IPS DF 4.7 (cell line): ENCODE measurements at regions not wholly inside any gene's neighbourhood (a gene's known extent, or its start where the extent isn't known, plus 50 kb on each side); places are given as distances from the start of the nearest gene placed in this dataset.
A peak's percentile ranks its signal among the peaks of the same experiment; 100 is the strongest.
"Not testable (repeated sequence)": the region's sequence is repeated elsewhere in the genome, so short reads cannot be mapped to it uniquely, and the experiment has no call there.

Source experiments
- DNase-seq: peaks from one replicate; pipeline ENCODE4 v3.0.0-alpha.2; 2013; ENCODE audit warnings: low spot score; ENCODE audit errors: extremely low read depth

GRCh38 chr3:65174713-65175112, 486.9 kb upstream of the ADAMTS9 start:
- DNase-seq = no peak

GRCh38 chr3:65173841-65174240, 486.0 kb upstream of the ADAMTS9 start:
- DNase-seq = no peak

- no peak for DNase-seq
Observed at GRCh38 chr3:65172209-65172608, 484.4 kb upstream of the ADAMTS9 start.

GRCh38 chr3:65170390-65171042, 482.7 kb upstream of the ADAMTS9 start:
- DNase-seq = no peak

- DNase-seq = no peak
Observed at GRCh38 chr3:65169961-65170360, 482.2 kb upstream of the ADAMTS9 start.

- DNase-seq = no peak
Observed at GRCh38 chr3:65168547-65168946, 480.7 kb upstream of the ADAMTS9 start.

- no peak for DNase-seq
Observed at GRCh38 chr3:65166531-65166930, 478.7 kb upstream of the ADAMTS9 start.

- no peak for DNase-seq
Observed at GRCh38 chr3:65158023-65158422, 470.2 kb upstream of the ADAMTS9 start.

- DNase-seq = no peak
Observed at GRCh38 chr3:65153850-65154512, 466.2 kb upstream of the ADAMTS9 start.

- no peak for DNase-seq
Observed at GRCh38 chr3:65151666-65152065, 463.9 kb upstream of the ADAMTS9 start.

- no peak for DNase-seq
Observed at GRCh38 chr3:65149877-65150276, 462.1 kb upstream of the ADAMTS9 start.

GRCh38 chr3:65148687-65149086, 460.9 kb upstream of the ADAMTS9 start:
- no peak for DNase-seq

GRCh38 chr3:65146179-65146578, 458.4 kb upstream of the ADAMTS9 start:
- DNase-seq = peak; percentile 90

- no peak for DNase-seq
Observed at GRCh38 chr3:65145680-65146079, 457.9 kb upstream of the ADAMTS9 start.

GRCh38 chr3:65144791-65145351, 457.1 kb upstream of the ADAMTS9 start:
- DNase-seq = no peak

- DNase-seq = no peak
Observed at GRCh38 chr3:65142456-65142855, 454.7 kb upstream of the ADAMTS9 start.

- DNase-seq = no peak
Observed at GRCh38 chr3:65138556-65138955, 450.8 kb upstream of the ADAMTS9 start.

- not testable (repeated sequence) for DNase-seq
Observed at GRCh38 chr3:65133752-65134151, 446.0 kb upstream of the ADAMTS9 start.

- no peak for DNase-seq
Observed at GRCh38 chr3:65130782-65131181, 443.0 kb upstream of the ADAMTS9 start.

GRCh38 chr3:65128346-65128745, 440.5 kb upstream of the ADAMTS9 start:
- DNase-seq = no peak

GRCh38 chr3:65126527-65127410, 439.0 kb upstream of the ADAMTS9 start:
- DNase-seq = no peak

- DNase-seq = not testable (repeated sequence)
Observed at GRCh38 chr3:65120156-65120555, 432.4 kb upstream of the ADAMTS9 start.
